Stimulated activated CD8-positive, alpha-beta memory T cell treated with anti-CD3 and anti-CD28 coated beads, Interleukin-4, amount 100 ng/mL, for 48 hours (primary cell): ENCODE measurements at regions not wholly inside any gene's neighbourhood (a gene's known extent, or its start where the extent isn't known, plus 50 kb on each side); places are given as distances from the start of the nearest gene placed in this dataset.
A peak's percentile ranks its signal among the peaks of the same experiment; 100 is the strongest.

Experiments
- DNase-seq: peaks from one replicate; pipeline ENCODE4 v3.0.0-alpha.2; 2020

DNA sequence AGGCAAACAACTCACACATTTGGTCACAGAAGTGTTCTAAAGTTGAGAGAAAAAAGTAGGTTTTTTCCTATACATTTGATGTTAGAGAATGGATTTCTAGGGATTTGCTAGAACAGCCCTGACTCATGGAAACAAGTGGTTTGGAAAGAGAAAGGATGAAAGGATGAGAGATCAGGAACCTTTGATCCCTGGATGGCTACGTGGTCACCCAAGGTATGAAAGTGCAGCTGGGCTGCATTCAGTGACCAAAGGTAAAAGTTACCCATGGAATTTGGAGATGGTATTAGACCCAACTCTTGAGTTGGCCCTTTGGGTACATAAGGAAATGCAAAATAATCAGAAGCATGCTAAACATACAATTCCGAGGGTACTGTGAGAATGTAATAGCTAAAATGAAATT, 61.3 kb upstream of the SPIN1 start:
- no peak for DNase-seq

DNA sequence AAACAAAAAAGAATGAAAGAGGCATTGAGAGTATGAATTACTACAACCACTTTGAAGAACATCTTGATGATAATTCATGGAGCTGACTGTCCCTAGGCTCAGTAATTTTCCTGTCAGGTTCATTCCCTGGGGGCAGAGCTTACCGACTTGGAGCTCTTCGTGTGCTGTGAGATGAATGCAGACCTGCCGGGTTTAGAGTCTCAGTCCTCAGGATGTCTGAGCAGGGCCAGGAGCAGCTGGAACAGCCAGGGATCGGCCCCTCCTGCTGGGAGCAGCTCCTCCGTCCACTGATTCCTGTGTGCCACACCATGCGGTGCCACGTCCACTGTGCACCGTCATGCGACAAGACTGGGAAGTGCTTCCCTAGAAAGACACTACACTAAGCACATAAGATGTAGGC, 62.2 kb upstream of the SPIN1 start:
- DNase-seq: no peak

DNA sequence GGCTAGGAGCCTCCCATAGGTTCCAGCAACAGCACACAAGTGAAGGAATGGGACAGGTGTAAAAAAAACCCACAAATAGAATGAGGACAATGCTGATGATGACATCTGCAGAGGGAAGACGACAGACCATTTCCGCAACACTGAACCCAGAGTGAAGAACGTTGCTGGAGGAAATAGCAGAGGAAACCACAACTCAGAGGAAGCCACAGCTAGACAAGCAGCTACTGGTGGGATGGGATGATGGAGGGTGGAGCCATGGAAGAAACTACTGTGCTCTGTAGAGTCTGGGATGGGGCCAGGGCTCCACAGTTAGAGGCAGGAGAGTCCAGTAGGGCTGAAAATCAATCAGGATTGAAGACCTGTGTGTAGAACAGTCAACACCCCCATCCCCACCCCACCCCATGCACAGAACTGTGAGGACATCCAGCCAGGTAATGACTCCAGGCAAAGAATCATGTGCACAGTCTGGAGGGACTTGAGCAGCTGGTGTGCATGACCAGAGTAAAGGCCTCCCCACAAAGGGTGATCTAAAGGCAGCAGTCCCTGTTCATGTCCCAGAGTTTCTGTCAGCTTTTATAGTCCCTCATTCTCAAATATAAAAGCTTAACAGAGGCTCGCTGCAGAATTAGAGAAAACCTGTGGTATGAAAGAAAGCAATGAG, 65.2 kb upstream of the SPIN1 start:
- peak; percentile 53 for DNase-seq

DNA sequence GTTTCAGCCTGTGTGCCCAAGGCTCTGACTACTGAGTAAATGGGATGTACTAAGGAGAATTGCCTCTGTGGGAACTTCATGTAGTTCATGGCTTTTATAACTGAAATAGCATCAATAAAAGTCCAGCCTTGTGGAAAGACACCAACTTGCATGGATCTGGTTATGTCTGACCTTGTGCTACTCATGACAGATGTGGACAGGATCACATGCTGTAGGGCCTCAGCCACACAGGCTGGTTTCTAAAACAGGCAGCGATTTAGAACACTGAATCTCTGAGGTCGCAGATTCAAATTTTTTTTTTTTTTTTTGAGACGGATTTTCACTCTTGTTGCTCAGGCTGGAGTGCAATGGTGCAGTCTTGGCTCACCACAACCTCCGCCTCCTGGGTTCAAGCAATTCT, 66.5 kb upstream of the SPIN1 start:
- DNase-seq: no peak

DNA sequence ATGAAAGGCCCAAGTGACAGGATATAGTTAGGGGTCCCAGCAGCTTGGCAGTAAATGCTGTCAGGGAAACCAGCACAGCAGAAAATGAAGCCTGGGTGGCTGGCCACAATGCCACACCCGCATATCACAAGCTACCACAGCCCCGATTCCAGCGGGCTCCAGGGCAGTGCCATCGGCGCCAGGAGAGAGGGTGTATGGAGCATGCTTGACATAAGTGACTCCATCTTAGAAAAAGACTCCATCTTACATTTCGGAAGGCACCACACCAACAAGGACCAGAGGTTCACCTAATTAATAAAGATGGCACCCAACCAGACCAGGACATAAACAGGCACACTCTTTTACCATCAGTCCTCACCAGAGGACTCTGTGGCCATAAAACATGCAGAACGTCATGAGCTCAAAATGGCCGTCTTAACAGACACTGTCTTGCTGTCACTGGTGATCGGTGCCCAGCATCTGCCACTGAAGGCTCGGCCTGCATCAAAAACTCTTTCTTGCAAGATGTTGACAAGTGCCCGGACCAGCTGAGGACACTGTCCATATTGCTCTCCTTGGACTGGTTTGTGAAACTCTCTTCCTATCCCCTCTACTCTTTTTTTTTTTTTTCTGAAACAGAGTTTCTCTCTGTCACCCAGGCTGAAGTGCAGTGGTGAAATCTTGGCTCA, 67.4 kb upstream of the SPIN1 start:
- DNase-seq: no peak

DNA sequence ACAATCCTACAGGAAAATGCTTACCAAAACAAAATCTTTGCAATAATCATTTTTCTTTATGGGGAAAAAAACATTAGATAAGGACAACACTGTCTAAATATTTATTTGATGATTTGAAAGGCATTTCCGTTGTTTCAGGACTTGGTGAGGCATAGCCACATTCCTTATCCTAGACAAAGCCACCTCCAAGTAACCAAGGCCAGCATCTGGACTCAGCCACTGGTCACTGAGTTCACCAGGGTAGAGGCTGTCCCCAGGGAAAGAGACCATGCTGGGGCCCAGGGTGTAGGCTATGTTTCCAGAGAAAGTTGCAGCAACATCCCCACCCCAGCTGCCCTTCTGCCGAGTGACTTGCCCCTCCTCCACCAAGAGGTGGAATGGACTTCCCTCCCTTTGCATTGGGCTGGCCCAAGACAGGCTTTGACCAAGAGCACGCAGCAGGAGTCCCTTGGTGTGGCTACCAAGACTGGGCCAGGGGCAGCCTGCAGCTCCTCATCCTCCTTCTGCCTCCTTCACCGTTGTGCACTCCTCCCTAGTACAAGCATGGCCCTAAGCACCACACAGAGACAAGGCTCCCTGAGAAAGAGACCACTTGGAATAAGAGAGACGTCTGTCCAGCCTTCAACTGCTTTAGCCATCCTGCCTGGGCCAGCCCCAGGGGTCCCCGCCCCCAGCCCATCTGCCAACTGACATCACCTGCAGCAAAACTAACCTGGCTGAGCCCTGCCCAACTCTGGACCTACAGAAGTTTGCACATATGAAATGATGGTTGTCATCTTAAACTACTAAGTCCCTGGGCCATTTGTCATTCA, 68.1 kb upstream of the SPIN1 start:
- DNase-seq: no peak

DNA sequence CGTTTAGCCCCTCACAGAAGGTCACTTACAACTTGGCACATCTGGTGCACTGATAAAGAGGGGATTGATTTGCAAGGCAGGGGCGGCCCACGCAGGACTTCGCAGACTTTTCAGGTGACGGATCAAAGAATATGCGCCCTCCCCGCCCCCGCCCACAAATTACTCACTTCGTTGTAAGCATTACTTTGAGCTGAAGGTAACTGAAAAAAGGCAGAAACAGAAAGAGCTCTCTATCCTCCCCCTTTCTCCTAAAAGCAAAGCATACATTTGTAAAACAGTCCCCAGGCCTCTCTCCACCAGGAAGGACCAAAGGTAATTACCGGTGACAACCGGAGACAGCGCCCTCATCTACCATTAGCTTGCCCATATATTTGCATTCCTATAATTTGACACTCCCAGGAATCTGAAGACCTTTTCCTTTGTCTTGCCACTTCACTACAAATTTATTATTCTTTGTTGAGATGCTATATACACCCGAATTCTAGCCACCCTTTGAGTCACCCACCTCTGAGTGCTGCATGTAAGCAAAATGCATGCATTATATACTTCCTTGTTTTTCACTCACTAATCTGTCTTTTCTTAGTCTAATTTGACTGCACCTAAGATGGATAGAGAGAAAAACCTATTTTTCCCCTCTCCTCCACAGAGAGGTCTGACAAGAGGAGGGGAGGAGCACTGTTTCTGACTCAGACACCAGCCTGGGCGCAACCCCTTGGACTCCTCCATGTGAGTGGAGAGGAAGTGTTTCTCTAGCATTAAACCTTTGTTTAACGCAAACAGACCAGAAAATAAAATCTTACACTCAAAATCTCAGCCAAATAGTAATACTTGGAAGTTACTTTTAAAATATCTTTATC, 74.7 kb upstream of the SPIN1 start:
- peak; percentile 64 for DNase-seq

DNA sequence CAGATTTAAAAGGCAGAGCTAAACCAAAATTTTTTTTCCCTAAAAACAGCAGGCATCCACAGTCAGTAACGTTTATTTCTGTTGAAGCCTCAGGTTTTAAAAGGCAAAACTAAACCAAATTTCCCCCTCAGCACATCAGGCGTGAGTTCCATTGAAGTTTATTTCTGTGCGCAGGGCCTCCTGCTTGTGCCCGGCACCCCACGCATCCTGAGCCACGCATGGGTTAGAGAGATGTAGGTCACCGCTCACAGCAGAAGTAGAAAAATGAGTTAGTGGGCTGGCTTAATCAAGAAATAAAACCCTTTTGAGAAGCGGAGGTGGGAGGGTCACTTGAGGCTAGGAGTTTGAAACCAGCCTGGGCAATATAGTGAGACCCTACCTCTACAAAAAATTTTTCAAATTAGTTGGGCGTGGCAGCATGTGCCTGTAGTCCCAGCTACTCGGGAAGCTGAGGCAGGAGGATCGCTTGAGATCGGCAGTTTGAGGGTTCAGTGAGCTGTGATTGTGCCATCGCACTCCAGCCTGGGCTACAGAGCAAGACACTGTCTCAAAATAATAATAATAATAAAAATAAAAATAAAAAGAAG, 75.6 kb upstream of the SPIN1 start:
- peak; percentile 44 for DNase-seq

DNA sequence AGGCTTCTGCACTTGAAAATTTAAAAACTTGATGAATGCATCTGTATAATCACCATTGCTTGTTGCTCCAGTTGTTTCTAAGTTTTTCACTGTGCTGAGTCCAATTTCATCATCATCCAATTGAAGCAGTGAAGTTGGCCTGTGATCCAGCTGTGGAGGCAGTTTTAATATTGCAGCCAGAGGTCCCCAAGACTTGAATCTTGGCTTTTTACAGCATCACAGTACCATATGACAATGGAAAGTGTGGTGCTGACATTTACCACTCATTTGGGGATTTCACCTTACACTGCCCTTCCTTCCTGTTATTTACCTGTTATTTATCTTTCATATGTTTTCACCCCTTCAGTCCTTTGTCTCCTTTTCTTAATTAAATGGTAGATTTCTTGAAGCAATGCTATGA, 76.2 kb upstream of the SPIN1 start:
- no peak for DNase-seq

DNA sequence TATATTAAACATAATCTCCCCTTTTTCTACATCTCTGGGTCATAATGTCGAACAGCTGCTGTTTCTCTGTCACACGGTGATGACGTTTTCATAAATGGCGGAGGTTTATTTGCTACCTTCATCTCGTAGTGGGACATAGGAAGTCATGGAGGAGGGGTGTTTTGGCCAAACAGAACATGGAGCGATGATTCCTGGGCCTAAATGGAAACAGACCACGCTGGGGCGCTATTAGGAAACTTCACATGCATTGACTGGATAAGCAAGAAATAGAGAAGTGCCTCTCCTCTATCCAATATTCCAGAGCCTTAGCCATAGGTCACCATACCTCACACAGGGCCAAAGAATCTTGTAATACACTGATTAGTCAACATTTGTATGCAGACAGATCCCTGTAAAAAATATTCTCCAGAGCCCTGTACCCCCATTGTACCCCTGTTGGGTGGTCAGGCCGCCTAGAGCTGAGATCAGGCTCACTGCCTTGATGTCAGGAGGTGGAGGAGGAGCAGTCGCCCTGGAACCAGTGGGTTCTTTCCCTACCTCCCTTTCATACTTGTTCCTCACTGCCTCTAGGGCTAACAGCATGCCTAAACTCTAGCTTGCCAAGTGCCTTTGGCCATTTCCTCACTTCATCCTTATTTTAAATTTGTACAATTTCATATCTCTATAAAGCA, 77.8 kb upstream of the SPIN1 start:
- no peak for DNase-seq

DNA sequence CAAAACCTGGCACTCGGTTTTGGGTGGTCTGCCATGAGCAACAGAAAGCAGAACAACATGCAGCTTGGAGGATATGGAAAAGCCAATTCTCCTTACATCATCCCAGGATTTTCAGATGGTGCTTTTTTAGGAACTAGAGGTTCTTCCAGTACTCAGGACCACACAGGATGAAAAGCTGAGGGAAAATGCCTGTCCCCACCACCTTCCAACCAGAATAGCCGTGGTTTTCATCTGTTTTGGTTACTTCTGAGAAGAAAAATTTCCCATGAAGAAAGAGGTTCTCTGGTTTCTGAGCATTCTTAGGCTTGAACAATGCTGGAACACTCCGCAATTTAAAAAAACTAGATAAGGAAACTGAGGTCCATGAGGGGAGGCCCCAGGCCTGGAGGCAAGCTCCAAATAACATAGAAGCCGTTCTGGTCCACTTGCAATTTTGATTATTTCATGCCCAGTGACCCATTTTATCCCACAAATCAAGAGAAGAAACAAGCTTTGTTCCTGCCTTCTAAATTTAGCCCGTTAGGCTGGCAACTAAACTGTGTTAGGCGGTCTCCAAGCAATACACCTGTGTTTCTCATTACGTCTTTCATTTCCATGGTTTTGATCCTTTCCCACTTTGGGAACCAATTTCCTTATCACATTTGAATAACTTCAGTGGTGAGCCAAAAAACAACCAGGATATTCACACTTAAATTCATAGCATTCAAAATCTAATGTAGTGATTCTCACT, 79.2 kb upstream of the SPIN1 start:
- no peak for DNase-seq

DNA sequence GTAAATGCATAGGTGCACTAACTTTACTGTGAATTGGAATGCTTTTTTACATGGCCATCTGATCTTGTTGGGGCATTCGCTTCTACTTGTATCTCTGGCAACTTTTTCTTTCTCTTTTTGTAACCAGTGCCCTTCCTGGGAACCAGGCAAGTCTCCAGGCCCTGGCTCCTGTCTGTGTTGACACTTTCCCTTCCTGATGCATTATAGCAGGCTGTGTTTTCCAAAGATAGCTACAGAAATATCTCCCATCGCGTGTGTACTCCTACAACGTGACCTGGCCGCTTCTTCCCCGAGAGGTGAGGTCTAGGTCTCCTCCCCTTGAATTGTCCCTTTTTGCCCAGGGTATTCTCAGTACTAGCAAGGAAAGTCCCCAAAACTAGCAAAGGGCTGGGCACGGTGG, 81.1 kb upstream of the SPIN1 start:
- no peak for DNase-seq

DNA sequence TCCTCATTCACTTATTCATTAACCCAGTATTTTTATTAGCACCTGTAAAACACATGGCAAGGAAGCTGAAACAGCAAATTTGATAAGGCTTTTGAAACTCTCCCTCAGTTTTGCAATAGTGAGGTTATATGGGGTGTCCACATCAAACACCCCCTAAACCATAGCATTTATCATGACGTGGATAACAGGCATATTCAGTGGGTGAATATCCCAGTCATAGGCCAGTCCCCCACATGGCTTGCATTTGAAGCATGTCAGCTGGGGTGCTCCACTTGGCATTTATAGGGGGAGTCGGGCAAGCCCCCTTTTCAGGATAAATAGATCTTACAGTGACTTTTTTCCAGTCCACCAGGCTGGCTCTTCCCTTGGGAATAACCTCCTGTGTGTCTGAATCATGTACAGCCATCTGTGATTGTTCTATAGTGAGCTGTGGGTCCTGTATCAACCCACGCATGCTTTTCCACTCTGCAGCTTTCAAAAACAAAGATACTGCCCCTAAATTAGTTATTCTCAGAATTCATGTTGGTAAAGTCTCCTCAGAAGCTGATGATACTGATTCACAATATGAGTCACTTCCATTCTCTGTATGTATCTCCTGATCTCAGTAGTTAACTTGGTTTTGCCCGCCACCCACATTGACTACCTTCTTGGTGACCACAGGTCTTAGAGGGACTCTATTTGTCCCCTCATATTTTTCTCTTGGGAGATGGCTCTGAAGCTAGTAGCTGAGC, 84.4 kb upstream of the SPIN1 start:
- DNase-seq: peak; percentile 69

DNA sequence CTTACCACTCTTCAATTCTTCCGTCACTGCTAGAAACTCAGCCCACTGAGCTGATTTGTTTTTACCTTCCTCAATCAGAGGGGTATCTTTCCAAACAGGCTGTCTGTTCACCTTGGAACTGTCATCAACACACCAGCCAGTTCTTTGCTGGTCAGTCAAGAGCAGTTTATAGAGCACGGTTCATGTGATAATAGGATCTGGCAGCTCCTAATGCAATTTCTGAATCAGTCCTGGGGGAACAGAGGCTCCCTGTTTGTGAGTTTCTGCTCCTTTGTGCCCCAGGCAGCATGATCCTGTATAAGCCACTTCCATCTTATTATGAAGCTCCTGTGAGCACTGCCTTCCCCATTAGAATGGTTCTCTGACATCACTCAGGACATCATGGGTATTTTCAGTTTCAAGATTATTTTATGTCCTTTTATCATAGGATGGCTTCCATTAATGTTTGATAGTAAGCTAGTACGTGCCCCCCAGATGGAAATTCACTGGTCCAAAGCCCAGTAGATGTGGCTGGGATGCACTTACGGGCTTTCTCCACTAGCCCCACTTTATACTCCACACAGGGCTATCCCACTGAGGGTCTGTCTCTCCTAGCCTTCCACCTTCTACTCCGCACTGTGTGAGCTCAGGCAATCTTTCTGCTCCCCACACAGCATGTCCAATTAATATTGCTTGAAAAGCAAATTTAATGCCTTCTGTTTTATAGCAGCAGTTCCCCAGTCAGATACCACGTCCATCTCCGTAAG, 85.5 kb upstream of the SPIN1 start:
- no peak for DNase-seq

DNA sequence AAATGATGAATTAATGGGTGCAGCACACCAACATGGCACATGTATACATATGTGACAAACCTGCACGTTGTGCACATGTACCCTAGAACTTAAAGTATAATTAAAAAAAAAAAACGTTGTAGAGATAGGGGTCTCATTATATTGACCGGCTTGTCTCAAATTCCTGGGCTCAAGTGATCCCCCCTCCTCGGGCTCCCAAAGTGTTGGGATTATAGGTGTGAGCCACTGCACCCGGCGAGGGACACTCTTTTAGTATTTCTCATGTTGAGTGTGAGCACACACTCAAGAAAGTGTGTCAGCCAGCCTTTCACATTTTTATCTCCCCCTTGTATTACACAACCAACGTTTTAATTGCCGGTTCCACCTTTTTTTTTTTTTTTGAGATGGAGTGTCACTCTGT, 87.7 kb upstream of the SPIN1 start:
- DNase-seq: no peak

DNA sequence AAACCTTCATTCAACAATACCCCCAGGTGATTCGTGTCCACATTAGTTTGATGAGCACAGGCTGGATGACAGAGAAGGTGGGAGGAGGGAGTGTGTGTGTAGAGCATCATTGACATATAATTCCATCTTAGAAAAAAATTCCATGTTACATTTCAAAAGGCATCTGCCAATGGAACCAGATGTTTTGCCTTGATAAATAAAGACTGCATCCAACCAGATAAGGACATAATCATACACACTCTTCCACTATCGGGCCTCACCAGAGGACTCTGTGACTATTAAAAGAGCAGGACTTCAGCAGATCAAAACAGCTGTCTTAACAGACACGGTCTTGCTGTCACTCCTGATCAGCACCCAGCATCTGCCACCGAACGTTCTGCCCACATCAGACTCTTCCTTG, 96.4 kb upstream of the SPIN1 start:
- no peak for DNase-seq

DNA sequence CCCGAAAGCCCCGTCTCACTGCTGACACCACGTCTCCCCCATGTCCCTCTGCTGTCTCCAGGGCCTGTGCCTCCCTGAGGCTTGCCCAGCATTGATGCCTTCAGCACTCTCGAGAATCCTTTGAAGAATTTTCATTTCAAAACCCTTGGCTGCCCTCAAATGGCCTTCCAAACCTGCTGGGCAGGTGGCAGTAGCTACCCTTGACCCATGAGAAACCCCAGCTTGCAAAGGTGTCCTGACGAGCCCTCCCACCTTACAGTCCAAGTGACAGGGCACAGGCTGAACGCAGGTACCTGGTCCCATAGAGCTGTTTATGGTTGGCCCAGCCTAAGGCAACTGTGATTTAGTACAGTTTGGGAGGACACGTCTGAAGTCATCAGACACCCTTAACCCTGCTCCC, 97.2 kb upstream of the SPIN1 start:
- DNase-seq: no peak

DNA sequence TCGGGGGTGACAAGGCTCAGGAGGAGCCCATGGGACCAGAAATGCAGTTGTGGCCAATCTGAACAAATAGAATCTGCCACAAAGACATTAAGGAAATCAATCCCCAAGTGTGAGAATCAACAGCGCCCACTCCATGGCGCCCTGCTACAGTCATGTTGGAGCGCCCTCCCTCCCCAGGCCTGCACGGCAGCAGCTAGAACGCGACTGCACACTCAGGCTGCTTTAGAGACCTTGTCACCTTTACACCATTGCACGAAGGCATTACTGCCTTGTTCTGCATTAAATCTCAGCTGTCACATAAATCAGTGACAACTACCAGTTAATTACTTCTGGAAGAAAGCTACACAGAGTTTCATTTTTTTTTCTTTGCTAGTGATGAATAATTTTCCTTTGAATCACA, 98.7 kb upstream of the SPIN1 start:
- no peak for DNase-seq

DNA sequence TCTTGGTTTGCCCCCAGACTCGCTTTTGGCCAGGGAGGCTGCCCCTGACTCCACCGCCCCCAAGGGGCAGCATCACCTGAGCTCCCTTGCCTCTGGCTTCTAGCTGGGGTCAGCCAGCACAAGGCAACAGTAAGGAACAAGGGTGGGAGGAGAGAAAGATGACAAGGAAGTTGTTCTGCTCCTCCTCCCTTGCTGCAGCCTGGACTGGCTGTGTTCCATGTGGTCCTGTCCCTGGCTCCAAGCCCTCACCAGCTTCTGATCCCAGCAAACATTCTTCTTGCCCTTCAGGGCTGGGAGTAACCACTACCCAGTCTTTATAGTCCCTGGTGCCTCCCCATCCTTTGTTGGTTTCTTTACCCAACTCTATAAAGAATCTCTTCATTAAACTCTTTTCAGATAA, 100.3 kb upstream of the SPIN1 start:
- DNase-seq: no peak

DNA sequence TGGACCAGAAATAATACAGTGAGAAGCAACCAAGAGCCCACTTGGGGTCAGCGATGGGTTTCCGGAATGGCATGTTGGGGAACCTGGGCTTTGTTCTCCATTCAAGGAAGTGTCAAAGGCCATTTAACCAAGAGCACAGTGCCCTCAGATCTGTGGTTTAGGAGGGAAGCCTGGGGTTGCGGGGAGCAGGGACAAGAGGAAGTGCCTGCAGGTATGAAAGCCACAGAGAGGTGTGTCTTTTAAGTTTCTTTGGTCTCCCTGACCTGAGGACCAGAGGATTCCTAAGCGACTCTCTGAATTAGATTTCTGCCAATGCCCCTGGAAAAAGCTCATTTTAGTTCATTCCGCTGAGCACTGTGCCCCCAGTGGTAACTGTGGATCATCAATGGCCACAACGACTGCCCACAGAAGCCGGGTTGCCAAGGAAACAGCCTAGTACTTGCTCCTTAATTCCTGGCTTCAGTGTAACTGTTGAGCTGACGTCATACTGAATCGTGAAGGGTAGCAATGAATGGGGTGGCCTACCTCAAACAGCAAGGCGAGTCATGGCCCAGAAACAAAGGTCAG, 107.3 kb upstream of the SPIN1 start:
- peak; percentile 30 for DNase-seq
